ENCODE measurements at regions not wholly inside any gene's neighbourhood (a gene's known extent, or its start where the extent isn't known, plus 50 kb on each side); places are given as distances from the start of the nearest gene placed in this dataset.

- Histone ChIP-seq H3K9me3 (no peaks in the 10 kb centered on the region), H3K4me3 (no peak overlapping the region), H3K36me3 (no peaks in the 10 kb centered on the region), H3K27me3 (no peaks in the 10 kb centered on the region), H3K4me1 (no peaks in the 10 kb centered on the region), H3K27ac (no peak overlapping the region)
- intact Hi-C loops (cut with DNase I; ENCODE audit: low total_unique reads) (no loop called here), in situ Hi-C loops (cut with MboI; ENCODE audit: low sequenced_read_pairs in 4 of 4) (no loop called here)
- DNase-seq (no peak), ATAC-seq (no peak)
- TF ChIP-seq POLR2A (IDR thresholded peaks at IDR 0.05) (no peak), CTCF (IDR thresholded peaks at IDR 0.05 in 4 of 5, conservative IDR thresholded peaks at IDR 0.05 in 1 of 5) (no peak)
Observed at GRCh38 chr14:43872752-43873655, 634.1 kb downstream of the FSCB start.

GRCh38 chr14:43872222-43872621, 634.9 kb downstream of the FSCB start:
- intact Hi-C loops (cut with DNase I; ENCODE audit: low total_unique reads), result no loop called here
- TF ChIP-seq POLR2A (IDR thresholded peaks at IDR 0.05) (no peak), CTCF (IDR thresholded peaks at IDR 0.05 in 4 of 5, conservative IDR thresholded peaks at IDR 0.05 in 1 of 5) (no peak)
- Histone ChIP-seq H3K27me3 (no peaks in the 10 kb centered on the region), H3K4me3 (no peak overlapping the region), H3K4me1 (no peaks in the 10 kb centered on the region), H3K27ac (no peak overlapping the region), H3K36me3 (no peaks in the 10 kb centered on the region), H3K9me3 (no peaks in the 10 kb centered on the region)
- DNase-seq, result no peak
- ATAC-seq, result no peak
- in situ Hi-C loops (cut with MboI; ENCODE audit: low sequenced_read_pairs in 4 of 4), result no loop called here

- no peaks in the 10 kb centered on the region for H3K36me3 ChIP-seq
- H3K4me1 ChIP-seq, result no peaks in the 10 kb centered on the region
- no peak overlapping the region for H3K4me3 ChIP-seq
- intact Hi-C loops (cut with DNase I; ENCODE audit: low total_unique reads), result no loop called here
- DNase-seq (no peak), ATAC-seq (no peak)
- in situ Hi-C loops (cut with MboI; ENCODE audit: low sequenced_read_pairs in 4 of 4), result no loop called here
- H3K27ac ChIP-seq, result no peak overlapping the region
- TF ChIP-seq CTCF (IDR thresholded peaks at IDR 0.05 in 4 of 5, conservative IDR thresholded peaks at IDR 0.05 in 1 of 5), result no peak
- TF ChIP-seq POLR2A (IDR thresholded peaks at IDR 0.05), result no peak
- no peaks in the 10 kb centered on the region for H3K27me3 ChIP-seq
- no peaks in the 10 kb centered on the region for H3K9me3 ChIP-seq
Observed at GRCh38 chr14:43858981-43859380, 648.1 kb downstream of the FSCB start.

- in situ Hi-C loops (cut with MboI; ENCODE audit: low sequenced_read_pairs in 4 of 4) (no loop called here), intact Hi-C loops (cut with DNase I; ENCODE audit: low total_unique reads) (no loop called here)
- Histone ChIP-seq H3K27ac (no peak overlapping the region), H3K27me3 (no peaks in the 10 kb centered on the region), H3K4me1 (no peaks in the 10 kb centered on the region), H3K9me3 (no peaks in the 10 kb centered on the region), H3K36me3 (no peaks in the 10 kb centered on the region), H3K4me3 (no peak overlapping the region)
- ATAC-seq (no peak), DNase-seq (no peak)
- TF ChIP-seq POLR2A (IDR thresholded peaks at IDR 0.05), result no peak
Observed at GRCh38 chr14:43855556-43855955, 651.5 kb downstream of the FSCB start.

GRCh38 chr14:43853541-43853940, 653.5 kb downstream of the FSCB start:
- no peaks in the 10 kb centered on the region for H3K27me3 ChIP-seq
- intact Hi-C loops (cut with DNase I; ENCODE audit: low total_unique reads) (no loop called here), in situ Hi-C loops (cut with MboI; ENCODE audit: low sequenced_read_pairs in 4 of 4) (no loop called here)
- no peaks in the 10 kb centered on the region for H3K4me1 ChIP-seq
- no peaks in the 10 kb centered on the region for H3K36me3 ChIP-seq
- ATAC-seq (no peak), DNase-seq (no peak)
- no peak overlapping the region for H3K4me3 ChIP-seq
- no peak for TF ChIP-seq POLR2A (IDR thresholded peaks at IDR 0.05)
- no peak for TF ChIP-seq CTCF (IDR thresholded peaks at IDR 0.05 in 4 of 5, conservative IDR thresholded peaks at IDR 0.05 in 1 of 5)
- H3K27ac ChIP-seq, result no peak overlapping the region
- no peaks in the 10 kb centered on the region for H3K9me3 ChIP-seq

Measured in gastrocnemius medialis (tissue), 4 donors.